ENCODE measurements at regions not wholly inside any gene's neighbourhood (a gene's known extent, or its start where the extent isn't known, plus 50 kb on each side); places are given as distances from the start of the nearest gene placed in this dataset.

DNA sequence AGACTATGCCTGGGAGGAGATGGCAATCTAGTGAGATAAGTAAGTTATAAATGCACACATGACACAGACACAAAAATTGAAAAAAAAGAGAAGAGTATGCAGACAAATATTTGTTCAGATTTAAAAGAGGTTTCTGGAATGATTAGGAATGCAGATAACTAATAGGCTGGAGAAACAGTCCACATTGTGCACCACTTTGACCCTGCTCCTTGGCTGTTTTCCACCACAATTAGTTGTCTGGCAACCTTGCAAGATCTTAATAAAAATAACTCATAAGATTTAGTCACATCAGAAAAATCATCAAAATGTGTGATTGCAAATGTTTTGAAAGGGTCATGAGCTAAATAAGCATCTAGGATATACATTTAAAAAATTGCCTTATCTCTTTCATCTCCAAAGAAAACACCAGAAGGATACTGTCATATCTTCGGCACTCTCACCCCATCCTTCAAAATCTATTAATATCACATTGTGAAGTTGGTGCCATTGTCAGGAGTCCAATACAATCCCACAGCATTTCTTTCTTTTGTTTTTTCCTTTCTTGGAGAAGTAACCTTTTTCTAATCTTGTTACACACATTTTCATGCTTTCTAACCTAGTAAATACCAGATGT lies 153.7 kb upstream of the KCNMB2 start:
- Histone ChIP-seq H3K36me3 (ENCODE audit: control insufficient read depth, insufficient read depth, low read length) (no peaks in the 10 kb centered on the region), H3K4me2 (ENCODE audit: low read length) (no peak overlapping the region), H3K27me3 (ENCODE audit: control insufficient read depth, insufficient read depth, low read length) (no peaks in the 10 kb centered on the region), H3K4me3 (ENCODE audit: low read depth, low read length) (no peak overlapping the region), H3K9ac (no peak overlapping the region), H3K9me3 (ENCODE audit: control insufficient read depth, low read length) (no peaks in the 10 kb centered on the region), H3K79me2 (no peaks in the 10 kb centered on the region), H3K27ac (no peak overlapping the region), H3K4me1 (peaks cover 16% of the 10 kb centered on the region), H2AFZ (no peak overlapping the region)
- TF ChIP-seq CTCF (IDR thresholded peaks at IDR 0.05), result no peak

DNA sequence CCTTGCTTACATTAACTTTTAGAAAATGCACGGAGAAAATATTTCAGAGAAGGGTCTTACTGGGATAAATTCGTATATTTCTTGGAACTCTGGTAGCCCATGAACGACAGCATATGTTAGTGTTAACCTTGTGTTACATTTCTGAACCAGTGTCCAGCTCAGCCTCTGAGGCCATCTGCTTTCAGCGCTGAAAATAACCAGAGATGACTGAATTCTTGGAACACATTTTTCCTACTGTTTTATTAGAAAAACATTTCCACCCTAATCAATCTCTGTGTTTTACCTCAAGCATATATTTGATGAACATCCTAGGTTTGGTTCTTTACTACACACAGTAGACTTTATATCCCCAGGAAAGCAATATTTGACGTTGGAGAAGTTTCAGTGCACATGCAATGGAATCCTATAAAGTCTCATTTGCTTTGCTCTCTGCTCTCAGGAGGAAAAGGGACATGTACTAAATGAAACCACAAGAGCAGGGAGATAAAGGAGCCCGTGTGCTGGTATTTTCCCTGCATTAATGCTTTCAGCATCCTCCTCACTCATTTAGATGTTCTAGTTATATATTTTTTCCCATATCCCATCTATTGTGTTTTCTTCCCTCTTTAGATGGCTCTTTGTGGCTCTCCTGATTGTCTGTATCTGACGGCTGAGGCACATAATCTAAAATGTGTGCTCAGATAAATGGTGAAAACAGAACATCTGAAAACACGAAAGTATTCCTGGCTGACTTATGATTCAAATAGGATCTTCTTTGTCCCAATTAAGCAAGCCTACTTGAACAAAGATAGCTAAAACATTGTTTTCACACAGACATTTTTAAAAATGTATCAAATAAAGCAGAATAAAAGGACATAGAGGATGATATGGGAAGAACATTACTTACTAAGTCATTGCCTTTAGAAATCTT lies 151.7 kb upstream of the KCNMB2 start:
- Histone ChIP-seq H3K4me1 (peaks cover 16% of the 10 kb centered on the region), H3K27me3 (ENCODE audit: control insufficient read depth, insufficient read depth, low read length) (no peaks in the 10 kb centered on the region), H2AFZ (peak overlapping the region; percentile 62), H3K4me3 (ENCODE audit: low read depth, low read length) (no peak overlapping the region), H3K27ac (peak overlapping the region; percentile 31), H3K9ac (no peak overlapping the region), H3K4me2 (ENCODE audit: low read length) (no peak overlapping the region), H3K36me3 (ENCODE audit: control insufficient read depth, insufficient read depth, low read length) (no peaks in the 10 kb centered on the region), H3K79me2 (no peaks in the 10 kb centered on the region), H3K9me3 (ENCODE audit: control insufficient read depth, low read length) (no peaks in the 10 kb centered on the region)
- no peak for TF ChIP-seq CTCF (IDR thresholded peaks at IDR 0.05)

DNA sequence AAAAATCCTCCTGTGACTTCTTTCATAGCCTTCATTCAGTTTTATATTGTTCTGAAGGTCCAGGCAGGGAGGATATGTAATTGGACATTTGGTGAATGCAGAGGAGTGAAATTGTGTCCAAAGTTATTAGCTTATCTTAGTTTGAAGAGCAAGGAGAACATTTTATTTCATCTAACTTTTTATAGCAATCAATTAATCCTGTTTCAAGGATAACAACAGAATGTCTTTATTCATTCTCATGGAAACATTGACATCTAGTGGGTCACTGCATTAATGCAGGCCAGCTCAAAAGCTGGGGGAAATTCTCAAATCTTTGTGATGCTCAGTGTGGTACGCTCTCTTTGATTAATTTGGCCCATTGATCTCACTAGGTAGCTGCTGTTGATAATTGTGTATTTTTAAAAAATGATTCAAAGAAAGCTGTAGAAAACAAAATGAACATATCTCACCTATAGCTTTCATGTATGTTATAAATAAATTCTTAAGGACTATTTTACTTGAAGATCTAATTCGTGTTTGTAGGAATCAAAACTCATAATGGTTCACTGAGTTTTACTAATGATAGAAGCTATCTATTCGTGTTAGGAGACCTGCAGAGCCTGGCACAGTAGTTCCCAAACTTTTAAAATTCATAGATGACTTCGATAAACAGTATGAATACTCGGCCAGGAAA lies 150.8 kb upstream of the KCNMB2 start:
- H3K27ac ChIP-seq, result peak overlapping the region; percentile 31
- no peak overlapping the region for H3K4me3 ChIP-seq (ENCODE audit: low read depth, low read length)
- peak overlapping the region; percentile 62 for H2AFZ ChIP-seq
- no peaks in the 10 kb centered on the region for H3K9me3 ChIP-seq (ENCODE audit: control insufficient read depth, low read length)
- peaks cover 16% of the 10 kb centered on the region for H3K4me1 ChIP-seq
- H3K36me3 ChIP-seq (ENCODE audit: control insufficient read depth, insufficient read depth, low read length), result no peaks in the 10 kb centered on the region
- H3K79me2 ChIP-seq, result no peaks in the 10 kb centered on the region
- H3K4me2 ChIP-seq (ENCODE audit: low read length), result no peak overlapping the region
- H3K27me3 ChIP-seq (ENCODE audit: control insufficient read depth, insufficient read depth, low read length), result no peaks in the 10 kb centered on the region
- peak; percentile 90 for TF ChIP-seq CTCF (IDR thresholded peaks at IDR 0.05)
- no peak overlapping the region for H3K9ac ChIP-seq

DNA sequence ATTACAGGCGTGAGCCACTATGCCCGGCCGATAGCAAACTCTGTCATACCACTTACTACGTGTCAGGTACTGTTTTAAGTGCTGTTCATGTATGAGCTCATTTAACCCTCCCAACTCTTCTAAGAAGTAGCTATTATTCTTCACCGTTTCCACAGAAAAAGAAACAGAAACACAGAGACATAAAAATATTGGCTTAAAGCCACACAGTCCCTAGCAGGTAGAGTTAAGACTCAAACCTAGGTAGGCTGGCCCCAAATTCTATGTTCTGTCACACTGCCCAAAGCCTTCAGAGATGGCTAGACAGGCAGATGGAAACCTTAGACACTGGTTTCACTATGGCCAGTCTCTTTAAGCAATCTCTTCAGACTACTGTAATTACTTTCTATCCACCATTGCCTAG lies 149.8 kb upstream of the KCNMB2 start:
- no peak overlapping the region for H3K4me3 ChIP-seq (ENCODE audit: low read depth, low read length)
- H3K4me1 ChIP-seq, result peaks cover 16% of the 10 kb centered on the region
- no peak overlapping the region for H2AFZ ChIP-seq
- no peak overlapping the region for H3K27ac ChIP-seq
- H3K27me3 ChIP-seq (ENCODE audit: control insufficient read depth, insufficient read depth, low read length), result no peaks in the 10 kb centered on the region
- no peak overlapping the region for H3K9ac ChIP-seq
- no peaks in the 10 kb centered on the region for H3K79me2 ChIP-seq
- TF ChIP-seq CTCF (IDR thresholded peaks at IDR 0.05), result no peak
- no peaks in the 10 kb centered on the region for H3K36me3 ChIP-seq (ENCODE audit: control insufficient read depth, insufficient read depth, low read length)
- H3K4me2 ChIP-seq (ENCODE audit: low read length), result no peak overlapping the region
- no peaks in the 10 kb centered on the region for H3K9me3 ChIP-seq (ENCODE audit: control insufficient read depth, low read length)
